ENCODE measurements at regions not wholly inside any gene's neighbourhood (a gene's known extent, or its start where the extent isn't known, plus 50 kb on each side); places are given as distances from the start of the nearest gene placed in this dataset.

DNA sequence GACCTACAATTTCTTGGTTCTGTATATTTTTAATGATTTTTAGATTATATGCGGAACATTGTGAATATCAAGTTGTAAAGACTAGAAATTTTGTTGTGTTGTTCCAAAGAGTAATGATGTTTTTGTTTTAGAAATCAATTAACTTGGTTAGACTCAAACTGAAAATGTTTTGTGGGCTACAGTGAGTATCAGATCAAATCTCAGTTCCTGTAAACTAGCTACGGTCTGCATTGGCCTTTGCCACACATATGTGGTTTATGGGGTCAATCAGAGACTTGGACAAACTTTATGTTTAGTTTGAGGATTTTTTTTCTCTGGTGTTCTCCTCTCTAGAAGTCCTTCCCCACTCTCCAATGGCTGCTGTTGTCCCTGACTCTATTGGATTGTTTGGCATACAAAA is 308.0 kb upstream of the THRB start:
- TF ChIP-seq, protein P1, sequence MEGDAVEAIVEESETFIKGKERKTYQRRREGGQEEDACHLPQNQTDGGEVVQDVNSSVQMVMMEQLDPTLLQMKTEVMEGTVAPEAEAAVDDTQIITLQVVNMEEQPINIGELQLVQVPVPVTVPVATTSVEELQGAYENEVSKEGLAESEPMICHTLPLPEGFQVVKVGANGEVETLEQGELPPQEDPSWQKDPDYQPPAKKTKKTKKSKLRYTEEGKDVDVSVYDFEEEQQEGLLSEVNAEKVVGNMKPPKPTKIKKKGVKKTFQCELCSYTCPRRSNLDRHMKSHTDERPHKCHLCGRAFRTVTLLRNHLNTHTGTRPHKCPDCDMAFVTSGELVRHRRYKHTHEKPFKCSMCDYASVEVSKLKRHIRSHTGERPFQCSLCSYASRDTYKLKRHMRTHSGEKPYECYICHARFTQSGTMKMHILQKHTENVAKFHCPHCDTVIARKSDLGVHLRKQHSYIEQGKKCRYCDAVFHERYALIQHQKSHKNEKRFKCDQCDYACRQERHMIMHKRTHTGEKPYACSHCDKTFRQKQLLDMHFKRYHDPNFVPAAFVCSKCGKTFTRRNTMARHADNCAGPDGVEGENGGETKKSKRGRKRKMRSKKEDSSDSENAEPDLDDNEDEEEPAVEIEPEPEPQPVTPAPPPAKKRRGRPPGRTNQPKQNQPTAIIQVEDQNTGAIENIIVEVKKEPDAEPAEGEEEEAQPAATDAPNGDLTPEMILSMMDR (IDR thresholded peaks at IDR 0.05; ENCODE audit: low read depth, low read length) = no peak
- no peak for TF ChIP-seq POLR2A (IDR thresholded peaks at IDR 0.05; ENCODE audit: extremely low read depth, insufficient read length)

Data from NB4 (cell line).